ENCODE measurements at regions not wholly inside any gene's neighbourhood (a gene's known extent, or its start where the extent isn't known, plus 50 kb on each side); places are given as distances from the start of the nearest gene placed in this dataset.

DNA sequence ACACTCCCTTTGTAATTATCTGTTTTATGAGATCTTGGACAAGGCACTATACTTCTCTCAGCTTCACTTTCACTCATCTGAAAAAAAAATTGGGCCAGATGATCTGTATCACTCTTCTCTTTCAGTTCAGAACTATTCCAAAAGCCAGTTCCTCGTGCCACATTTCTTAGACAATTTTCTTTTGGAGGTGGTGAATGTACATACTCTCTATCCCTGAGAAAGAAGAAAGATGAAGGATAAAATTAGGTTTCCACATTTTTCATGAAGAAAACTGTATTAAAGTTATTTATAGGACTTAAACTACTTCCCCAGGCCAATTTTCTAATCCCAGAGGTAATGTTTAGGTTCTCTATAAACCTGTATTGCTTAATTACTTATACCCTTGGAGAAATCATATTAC lies 171.6 kb downstream of the SLC6A15 start:
- no peak for DNase-seq (ENCODE audit: low read depth, low spot score)

DNA sequence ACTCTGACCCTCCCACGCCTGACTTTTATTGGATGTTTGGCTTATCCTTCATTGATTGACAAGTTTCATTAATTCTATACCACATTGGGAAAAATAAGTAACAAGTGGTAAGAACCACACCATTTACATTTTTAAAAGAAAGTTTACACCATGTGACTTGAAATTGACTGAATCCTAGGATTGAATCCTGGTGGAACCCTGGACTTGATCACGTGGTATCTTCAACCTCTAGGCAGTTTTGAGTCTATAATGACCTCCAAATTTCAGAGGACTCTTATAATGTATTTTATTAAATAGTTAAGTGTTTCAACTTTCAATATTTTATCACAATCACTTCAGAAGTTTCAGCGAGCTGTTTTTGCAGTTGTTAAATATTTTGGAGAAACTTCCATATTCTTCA lies 172.0 kb downstream of the SLC6A15 start:
- no peak for DNase-seq (ENCODE audit: low read depth, low spot score)

DNA sequence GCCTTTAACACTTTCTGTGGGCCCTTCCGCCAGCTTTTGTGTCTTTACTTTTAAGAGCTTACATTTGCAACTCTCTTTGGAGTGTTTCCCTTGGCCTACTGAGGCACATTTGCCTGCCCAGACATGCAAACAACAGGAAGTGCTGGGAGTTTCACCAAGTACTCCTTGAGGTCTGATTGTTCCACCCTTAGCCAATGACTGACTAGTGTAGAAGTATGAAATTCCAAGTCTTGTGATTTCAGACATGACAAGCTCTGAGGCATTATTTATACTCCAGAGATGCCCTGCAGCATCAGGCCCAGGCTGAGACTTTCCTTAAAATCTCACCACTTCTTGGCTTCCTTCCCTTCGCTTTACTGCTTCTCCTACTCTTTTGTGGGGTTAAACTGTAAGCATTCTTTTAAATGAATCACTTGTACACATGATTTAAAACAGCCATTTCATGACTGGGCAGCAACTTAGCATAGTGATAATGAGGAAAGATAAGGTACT lies 174.1 kb downstream of the SLC6A15 start:
- DNase-seq (ENCODE audit: low read depth, low spot score): no peak

DNA sequence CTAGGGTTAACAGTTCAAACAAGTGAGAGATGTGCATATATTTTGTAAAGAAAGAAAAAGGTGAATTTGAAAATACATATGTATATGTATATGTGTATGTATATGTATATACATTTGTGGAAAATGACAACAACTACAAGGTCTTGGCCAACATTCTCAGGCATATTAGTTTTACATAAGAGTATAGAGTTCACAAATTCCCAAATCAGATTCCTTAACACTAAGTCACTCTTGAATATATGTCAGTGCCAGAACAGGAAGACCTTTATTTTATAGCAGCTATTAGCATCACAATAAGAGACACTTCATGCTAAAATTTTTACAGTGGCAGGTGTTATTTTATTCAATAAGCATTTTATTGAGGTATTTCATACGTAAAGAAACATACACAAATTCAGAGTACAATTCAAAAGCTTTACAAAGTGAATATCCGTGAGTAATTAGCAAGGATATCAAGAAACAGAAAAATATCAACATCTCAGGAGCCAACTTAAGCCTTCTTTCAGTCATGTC lies 179.7 kb downstream of the SLC6A15 start:
- DNase-seq (ENCODE audit: low read depth, low spot score): no peak

DNA sequence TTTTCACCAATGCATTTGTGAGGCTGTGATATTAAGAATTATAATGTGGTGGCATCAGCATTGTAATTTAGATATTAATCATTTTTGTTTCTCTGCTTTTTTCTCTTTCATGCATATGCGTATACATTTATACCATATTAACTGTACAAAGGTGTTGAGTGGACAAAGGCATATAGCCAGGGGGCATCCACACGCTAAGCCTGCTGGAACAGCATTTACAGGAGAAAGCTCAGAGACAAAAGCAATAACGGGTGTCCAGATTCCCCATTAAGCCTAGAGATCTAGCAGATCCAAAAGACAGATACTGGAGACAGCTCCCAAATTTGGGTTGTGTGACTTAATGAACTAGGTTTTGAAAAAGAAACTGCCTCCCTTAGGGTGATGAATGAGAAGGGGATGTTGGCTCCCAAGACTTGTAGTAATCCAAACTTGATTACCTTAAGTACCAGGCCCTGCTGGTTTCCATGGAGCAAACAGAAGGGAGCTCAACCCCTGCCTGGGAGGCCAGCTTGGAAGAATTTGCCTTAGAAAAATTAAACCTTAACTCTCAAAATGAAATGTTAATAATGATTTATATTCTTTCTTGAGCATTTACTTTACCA lies 181.9 kb downstream of the SLC6A15 start:
- no peak for DNase-seq (ENCODE audit: low read depth, low spot score)

DNA sequence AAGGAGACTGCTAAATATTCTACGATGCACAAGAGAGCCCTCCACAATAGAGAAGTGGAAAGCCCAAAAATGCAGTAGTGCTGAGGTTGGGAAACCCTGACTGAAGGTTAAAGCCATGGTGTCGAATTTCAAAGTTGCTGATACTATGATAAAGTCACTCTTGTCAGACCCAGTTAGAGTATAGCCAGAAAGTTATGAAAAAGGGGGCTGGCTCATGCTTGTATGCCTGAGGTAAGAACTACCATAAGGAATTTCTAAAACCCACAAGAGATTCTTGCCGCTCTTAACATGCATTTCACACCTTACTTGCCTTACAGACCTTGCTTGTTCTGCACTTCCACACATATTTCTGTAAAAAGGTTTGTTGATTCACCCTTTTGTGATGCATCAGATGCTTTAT lies 184.6 kb downstream of the SLC6A15 start:
- DNase-seq (ENCODE audit: low read depth, low spot score): no peak

DNA sequence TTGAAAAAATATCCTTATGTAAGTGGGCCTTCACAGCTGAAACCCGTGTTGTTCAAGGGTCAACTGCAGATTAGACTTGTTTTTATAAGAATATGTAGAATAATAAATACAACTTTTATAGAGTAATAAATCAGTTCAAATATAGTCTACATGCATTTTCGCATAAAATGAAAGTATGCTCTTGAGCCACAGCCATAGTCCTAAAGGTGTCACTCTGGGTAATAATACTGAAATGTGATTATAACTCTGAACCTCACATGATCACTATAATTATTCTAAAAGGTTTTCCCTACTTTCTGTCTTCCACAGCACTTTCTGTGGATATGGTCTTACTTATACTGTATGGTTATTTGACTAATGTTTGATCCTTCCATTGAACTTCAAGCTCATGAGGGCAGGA lies 185.8 kb downstream of the SLC6A15 start:
- DNase-seq (ENCODE audit: low read depth, low spot score): no peak

DNA sequence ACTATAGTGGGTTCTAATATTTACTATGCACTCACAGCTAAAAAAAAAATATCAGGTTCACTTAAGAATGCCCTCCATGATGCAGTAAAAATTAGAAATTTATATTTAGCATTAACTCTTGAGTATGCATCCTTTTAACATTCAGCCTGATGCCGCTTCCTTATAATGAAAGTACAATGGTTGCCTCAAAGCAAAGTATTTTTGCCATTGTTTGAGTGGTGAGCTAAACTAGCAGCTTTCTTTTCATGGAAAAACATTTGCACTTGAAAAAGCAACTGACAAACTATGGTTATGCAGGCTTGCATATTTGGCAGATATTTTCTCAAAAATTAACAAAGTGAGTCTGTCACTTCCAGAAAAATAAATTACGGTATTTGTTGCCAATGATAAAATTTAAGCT lies 188.6 kb downstream of the SLC6A15 start:
- no peak for DNase-seq (ENCODE audit: low read depth, low spot score)

DNA sequence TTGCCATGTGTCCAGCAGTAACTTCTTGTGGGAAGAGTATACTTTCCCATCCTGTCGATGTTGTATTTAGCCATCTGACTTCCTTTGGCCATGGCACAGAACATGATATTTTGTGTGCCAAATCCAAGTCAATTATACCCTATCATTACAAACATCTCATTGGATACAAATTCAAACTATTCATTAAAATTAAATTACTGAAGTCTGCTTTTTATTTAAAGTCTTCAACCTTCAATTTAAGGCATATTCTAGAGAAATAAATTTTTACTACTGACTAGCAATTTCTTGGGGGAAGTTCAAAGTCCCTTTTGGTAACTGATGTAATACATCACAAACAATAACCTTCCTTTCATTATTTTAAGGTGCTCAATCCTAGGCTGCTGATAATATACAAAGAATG lies 192.6 kb downstream of the SLC6A15 start:
- no peak for DNase-seq (ENCODE audit: low read depth, low spot score)

DNA sequence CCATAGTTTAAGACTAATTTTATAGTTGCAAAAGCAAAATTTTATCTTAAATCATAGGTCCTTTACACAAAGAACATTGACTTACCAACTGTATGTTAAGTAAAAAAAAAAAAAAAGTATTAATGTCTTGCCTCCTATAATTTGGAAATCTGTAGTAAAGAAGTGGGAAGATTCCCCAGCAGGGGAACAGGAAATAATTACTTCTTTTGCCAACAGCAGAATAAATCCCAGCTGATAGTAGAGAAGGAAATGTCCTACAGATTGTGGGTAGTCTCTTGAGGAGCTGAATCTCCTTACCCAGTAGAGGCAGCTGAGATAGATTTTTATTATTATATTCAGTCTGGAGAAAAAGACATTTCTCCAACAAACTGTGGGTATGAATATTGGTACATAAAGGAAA lies 193.7 kb downstream of the SLC6A15 start:
- DNase-seq (ENCODE audit: low read depth, low spot score): no peak

DNA sequence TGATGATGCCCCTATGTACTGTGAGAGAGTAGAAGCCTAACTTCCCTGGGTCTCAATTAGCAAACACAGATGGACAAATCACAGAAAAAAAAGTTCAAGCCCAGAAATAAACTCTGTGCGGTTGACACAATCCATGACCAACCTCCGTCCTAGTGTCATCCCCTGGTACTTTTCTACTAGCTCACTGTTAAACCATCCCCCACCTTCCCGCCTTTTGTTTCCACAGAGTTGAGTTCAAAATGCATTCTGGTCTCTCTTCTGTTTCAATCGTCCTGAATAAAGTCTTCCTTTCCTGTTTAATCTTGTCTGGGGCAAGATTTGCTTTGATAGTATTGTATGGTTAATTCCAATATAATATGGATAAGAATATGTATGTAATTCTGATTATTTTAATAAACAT lies 199.9 kb downstream of the SLC6A15 start:
- no peak for DNase-seq (ENCODE audit: low read depth, low spot score)

DNA sequence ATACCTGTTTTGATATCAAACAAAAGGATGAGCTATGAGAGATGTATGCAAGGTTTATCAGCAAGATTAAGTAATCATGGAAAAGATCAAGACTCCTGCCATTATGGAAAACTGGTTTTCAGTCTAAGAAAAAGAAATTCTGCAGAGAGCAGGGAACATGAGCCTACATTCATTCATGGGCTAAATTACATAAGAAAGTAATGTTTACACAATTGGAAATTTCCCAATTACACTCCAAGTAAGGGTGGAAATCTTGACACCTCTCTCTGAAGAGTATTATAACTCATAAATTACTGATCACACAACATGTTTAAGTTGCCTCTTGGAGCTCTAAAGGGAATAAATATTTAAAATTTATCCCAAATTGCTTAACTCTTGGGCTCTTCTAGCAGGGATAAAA lies 206.2 kb downstream of the SLC6A15 start:
- DNase-seq (ENCODE audit: low read depth, low spot score): no peak

DNA sequence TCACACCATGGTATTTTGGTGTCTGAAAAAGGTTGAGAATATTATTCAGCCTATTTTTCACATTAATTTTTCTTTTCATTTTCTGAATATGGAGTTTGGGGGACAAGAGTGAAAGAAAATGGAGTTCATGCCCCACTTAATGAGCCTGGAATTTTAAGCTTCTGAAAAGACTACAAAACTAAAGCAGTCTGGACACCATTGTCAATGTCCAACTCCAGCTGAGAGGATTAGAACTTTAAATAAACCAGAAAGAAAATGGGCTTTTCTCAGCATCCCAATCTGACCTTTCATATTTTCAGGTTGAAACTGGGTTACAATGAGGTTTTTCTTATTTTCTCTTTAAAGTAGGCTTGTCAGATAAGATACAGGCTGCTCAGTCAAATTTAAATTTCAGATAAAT lies 207.7 kb downstream of the SLC6A15 start:
- DNase-seq (ENCODE audit: low read depth, low spot score): no peak

DNA sequence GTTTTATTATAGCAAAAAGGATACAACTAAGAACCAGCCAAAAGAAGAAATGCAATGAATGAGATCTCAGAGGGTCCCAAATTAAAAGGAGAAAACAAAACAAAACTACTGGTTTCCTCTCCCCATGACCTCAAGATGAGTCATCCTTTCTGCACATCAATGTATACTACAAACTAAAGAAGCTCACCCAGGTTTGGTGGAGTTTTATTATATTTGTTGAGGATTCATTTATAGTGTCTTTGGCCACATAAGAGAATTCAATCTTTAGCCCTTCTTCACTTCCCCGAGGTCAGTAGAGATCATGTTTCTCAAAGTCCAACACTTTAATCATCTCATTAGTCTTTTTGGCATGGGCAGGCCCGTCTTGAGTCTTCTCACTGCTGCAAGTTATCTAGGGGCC lies 210.6 kb downstream of the SLC6A15 start:
- DNase-seq (ENCODE audit: low read depth, low spot score): no peak

DNA sequence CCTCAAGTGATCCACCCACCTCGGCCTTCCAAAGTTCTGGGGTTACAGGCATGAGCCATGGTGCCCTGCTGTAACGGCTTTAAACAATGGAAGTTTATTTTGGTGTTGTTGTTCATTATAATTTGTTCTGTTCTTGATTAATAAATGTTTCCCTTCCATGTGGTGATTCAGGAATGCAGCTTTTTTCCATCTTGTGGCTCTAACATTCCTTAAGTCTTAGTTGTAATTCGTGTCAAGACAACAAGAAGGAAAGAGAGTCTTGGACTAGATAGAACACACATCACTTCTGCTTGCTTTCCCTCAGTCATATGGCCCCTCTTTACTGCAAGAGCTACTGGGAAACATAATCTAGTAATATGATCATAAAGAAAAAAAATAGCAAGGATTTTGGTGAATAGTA lies 211.6 kb downstream of the SLC6A15 start:
- no peak for DNase-seq (ENCODE audit: low read depth, low spot score)

DNA sequence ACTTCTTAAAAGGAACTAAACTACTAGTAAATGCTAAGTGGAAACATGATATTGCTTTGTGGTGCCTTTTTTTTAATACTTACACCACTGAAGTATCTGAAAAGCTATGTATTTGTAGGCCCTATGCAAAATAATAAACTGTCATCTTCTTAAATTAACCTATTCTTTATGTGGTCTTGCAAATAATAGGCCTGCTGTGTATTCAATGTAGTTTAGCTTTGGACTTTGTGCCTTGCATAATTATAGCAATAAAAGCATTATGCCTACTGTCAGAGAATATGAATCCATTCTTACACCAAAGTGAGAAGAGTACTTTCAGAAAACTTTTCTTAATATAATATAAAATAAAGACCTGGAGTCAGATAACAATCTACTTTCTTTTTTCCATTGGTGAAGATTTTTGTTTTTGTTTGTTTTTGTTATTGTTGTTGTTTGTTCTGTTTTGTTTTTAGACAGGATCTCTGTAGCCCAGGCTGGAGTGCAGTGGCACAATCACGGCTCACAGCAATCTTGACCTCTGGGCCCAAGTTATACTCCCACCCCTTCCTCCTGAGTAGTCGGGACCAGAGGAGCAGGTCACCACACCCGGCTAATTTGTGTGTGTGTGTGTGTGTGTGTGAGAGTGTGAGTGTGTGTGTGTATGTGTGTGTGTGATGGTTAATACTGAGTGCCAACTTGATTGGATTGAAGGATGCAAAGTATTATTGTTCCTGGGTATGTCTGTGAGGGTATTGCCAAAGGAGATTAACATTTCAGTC lies 213.8 kb downstream of the SLC6A15 start:
- DNase-seq (ENCODE audit: low read depth, low spot score): no peak

DNA sequence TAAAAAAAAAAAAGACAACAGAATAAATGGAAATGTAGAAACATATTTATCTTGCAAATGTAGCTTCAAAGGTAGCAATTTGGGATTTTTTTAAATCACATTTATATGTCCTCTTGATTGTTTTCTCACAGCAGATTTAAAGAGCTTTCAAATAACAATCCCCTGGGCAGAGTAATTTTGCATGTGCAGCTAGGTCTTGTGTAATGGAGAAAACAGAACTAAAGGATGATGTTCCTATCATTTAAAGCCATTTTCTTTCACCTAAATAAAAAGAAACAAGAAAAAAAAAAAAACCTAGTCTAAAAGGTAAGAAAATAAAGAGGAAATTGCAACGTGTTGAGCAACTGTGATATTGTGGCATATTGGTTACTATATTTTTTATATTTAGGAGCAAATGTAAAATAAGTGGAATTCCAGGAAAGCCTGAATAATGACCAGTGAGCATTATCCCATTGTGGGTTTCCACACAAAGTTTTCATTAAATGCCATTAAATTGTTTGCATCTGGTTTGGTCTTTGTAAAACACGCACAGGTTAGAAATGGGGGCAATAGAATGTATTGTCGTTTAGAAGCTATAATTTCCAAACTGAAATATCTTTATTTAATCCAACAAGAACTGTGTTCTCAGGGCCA lies 215.6 kb downstream of the SLC6A15 start:
- no peak for DNase-seq (ENCODE audit: low read depth, low spot score)

DNA sequence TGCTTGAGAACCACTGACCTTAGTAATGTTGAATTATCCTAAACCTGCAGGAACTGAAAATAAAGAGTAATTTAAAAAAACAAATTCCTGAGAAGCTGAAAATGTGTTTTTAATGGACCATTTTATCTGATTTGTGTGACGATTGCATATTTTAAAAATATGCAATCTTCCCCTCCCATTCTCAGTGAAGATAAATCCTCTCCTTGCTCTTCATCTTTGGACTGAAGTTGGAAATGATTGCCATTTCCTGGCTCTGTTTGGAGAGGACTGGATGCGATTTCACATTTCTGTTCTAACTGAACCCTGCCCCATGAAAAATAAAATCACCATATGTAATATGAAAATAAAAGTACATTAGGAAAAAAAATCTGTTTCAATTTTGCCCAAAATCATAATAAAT lies 216.3 kb downstream of the SLC6A15 start:
- DNase-seq (ENCODE audit: low read depth, low spot score): no peak

DNA sequence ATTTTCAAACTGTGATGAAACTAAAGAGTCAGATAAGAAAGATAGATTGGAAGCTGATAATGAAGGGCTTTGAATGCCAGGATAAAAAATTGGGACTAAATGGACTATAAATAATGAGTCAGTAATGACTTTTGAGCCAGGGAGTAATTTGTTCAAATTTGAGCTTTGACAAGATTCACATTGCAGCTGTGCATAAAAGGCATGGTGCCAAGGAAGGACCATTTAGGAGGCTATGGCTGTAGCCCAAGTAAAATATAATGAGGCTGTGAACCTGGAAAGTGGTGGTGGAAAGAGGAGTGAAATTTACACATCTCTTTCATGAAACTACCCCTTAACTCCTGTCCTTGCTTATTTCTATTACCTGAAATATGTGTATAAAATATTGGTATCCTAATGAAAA lies 218.5 kb downstream of the SLC6A15 start:
- DNase-seq (ENCODE audit: low read depth, low spot score): no peak

DNA sequence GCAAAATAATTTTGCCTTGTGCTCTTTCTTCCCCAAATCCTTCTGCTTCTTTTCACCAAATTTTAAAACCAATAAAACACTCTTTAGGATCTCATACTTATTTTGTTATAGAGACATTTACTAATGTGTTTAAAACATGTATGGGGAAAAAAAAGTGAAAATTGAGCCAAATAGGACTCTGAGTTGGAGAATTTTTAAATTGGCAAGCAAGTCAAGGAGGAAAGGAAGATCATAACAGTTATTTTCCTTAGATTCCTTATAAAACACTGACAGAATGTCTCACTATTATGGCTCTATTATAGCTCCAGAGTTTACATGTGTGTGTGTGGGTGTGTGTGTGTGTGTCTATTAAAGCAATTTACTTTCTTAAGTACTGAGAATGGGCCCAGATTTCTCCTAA lies 220.5 kb downstream of the SLC6A15 start:
- DNase-seq (ENCODE audit: low read depth, low spot score): no peak

DNA sequence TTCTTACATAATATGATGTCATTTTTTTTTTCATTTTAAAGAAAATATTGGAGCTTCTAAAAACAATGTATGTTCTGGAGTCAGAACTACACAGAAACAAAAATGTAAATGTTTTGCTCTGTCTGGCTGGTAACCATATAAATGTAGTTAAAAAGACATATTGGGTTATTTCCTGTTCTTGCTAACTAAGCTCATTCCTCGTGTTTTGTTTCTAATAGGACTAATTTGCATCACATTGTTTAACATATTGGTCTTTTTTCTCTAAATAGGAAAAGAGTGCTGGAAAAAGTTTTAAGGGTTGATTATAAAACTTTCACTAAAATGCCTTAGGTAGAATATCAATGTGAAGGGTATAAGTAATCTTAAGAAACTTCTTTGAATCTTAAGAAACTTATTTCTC lies 221.3 kb downstream of the SLC6A15 start:
- DNase-seq (ENCODE audit: low read depth, low spot score): no peak

DNA sequence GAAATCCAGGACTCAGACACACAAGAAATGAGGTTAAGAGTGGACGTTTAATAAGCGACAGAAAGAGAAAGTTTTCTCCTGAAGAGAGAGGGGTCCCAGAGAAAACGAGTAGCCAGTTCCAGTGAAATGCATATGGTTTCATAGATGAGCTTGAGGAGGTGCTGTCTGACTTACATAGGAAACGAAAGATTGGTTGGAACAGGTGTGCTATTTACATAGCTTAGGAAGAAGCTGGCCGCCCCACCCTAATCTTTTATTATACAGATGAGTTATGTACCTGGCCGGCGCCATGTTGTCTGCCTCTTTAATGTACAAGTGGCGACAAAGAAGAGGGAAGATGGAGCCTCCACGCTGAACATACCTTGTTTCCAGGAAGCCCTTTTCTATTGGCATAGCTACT lies 223.0 kb downstream of the SLC6A15 start:
- no peak for DNase-seq (ENCODE audit: low read depth, low spot score)

DNA sequence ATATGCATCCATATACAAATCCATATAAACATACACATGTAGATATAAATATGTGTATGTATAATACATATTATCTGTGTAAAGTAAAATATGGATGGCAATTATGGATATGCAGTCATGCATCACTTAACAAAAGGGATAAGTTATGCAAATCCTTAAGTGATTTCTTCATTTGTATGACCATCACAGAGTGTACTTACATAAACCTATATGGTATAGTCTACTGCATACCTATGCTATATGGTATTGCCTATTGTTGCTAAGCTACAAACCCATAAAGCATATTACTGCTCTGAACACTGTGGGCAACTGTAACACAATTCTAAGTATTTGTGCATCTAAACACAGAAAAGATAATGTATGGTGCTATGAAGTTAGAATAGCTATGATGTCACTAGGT lies 227.2 kb downstream of the SLC6A15 start:
- no peak for DNase-seq (ENCODE audit: low read depth, low spot score)
